Left ventricle myocardium inferior (tissue), 1 donor: ENCODE measurements at regions not wholly inside any gene's neighbourhood (a gene's known extent, or its start where the extent isn't known, plus 50 kb on each side); places are given as distances from the start of the nearest gene placed in this dataset.

Source experiments
- DNase-seq: peaks from one replicate; pipeline ENCODE4 v3.0.0-alpha.2; 2020
- H3K27ac ChIP-seq: fragments of 200-600 bp; replicated peaks from 2 replicates; pipeline ENCODE4 v1.8.0; 2021
- H3K27me3 ChIP-seq: fragments of 200-600 bp; 2 replicates; pipeline ENCODE4 v1.8.0; 2021; ENCODE audit warnings: low read depth
- H3K36me3 ChIP-seq: fragments of 200-600 bp; 2 replicates; pipeline ENCODE4 v1.8.0; 2021
- H3K4me1 ChIP-seq: fragments of 200-600 bp; 2 replicates; pipeline ENCODE4 v1.8.0; 2021
- H3K4me3 ChIP-seq: fragments of 200-600 bp; 2 replicates; pipeline ENCODE4 v1.8.0; 2021; ENCODE audit warnings: mild to moderate bottlenecking, moderate library complexity
- H3K9me3 ChIP-seq: fragments of 200-600 bp; replicated peaks from 2 replicates; pipeline ENCODE4 v1.8.0; 2021
- CTCF ChIP-seq: fragments of 200-600 bp; IDR thresholded peaks from 2 replicates; pipeline ENCODE4 v1.8.0; 2021; ENCODE audit warnings: antibody characterized with exemption, mild to moderate bottlenecking, borderline replicate concordance
- intact Hi-C: fragments of 100-400 bp; cut with micrococcal nuclease; formaldehyde crosslinking; loops from one replicate; pipeline ENCODE4 v1.11.0; 2022
- donor health status: DM: no; HTN: yes; CAD: no; lungs with severe emphysema.

GRCh38 chr4:181960384-181960783 is 282.8 kb upstream of the TENM3 start:
- Histone ChIP-seq H3K4me3 (no peak overlapping the region), H3K4me1 (peaks cover 9% of the 10 kb centered on the region), H3K27me3 (no peaks in the 10 kb centered on the region), H3K36me3 (no peaks in the 10 kb centered on the region), H3K27ac (no peak overlapping the region), H3K9me3 (no peaks in the 10 kb centered on the region)
- no peak for TF ChIP-seq CTCF
- DNase-seq: no peak
- intact Hi-C loops: no loop called here

- DNase-seq: no peak
- H3K9me3 ChIP-seq: no peaks in the 10 kb centered on the region
- no peak for TF ChIP-seq CTCF
- intact Hi-C loops: no loop called here
- H3K27ac ChIP-seq: no peak overlapping the region
- H3K36me3 ChIP-seq: no peaks in the 10 kb centered on the region
- H3K4me1 ChIP-seq: peaks cover 3% of the 10 kb centered on the region
- no peak overlapping the region for H3K4me3 ChIP-seq
- H3K27me3 ChIP-seq: peaks cover 3% of the 10 kb centered on the region
Measured at GRCh38 chr4:181962321-181962720, 280.9 kb upstream of the TENM3 start.

- Histone ChIP-seq H3K9me3 (no peaks in the 10 kb centered on the region), H3K27me3 (peaks cover 13% of the 10 kb centered on the region), H3K36me3 (no peaks in the 10 kb centered on the region), H3K27ac (no peak overlapping the region), H3K4me1 (no peaks in the 10 kb centered on the region), H3K4me3 (no peak overlapping the region)
- no peak for TF ChIP-seq CTCF
- DNase-seq: no peak
- intact Hi-C loops: no loop called here
Measured at GRCh38 chr4:181964731-181965130, 278.5 kb upstream of the TENM3 start.

- Histone ChIP-seq H3K27me3 (peaks cover 13% of the 10 kb centered on the region), H3K27ac (no peak overlapping the region), H3K36me3 (no peaks in the 10 kb centered on the region), H3K4me1 (no peaks in the 10 kb centered on the region), H3K4me3 (no peak overlapping the region), H3K9me3 (no peaks in the 10 kb centered on the region)
- TF ChIP-seq CTCF: no peak
- intact Hi-C loops: no loop called here
- DNase-seq: no peak
Measured at GRCh38 chr4:181966104-181966551, 277.1 kb upstream of the TENM3 start.

GRCh38 chr4:181967401-181967800 is 275.8 kb upstream of the TENM3 start:
- Histone ChIP-seq H3K27me3 (peaks cover 13% of the 10 kb centered on the region), H3K4me1 (no peaks in the 10 kb centered on the region), H3K36me3 (no peaks in the 10 kb centered on the region), H3K4me3 (no peak overlapping the region), H3K9me3 (no peaks in the 10 kb centered on the region), H3K27ac (no peak overlapping the region)
- intact Hi-C loops: no loop called here
- no peak for DNase-seq
- no peak for TF ChIP-seq CTCF

- no peak for DNase-seq
Measured at GRCh38 chr4:181968371-181968770, 274.8 kb upstream of the TENM3 start.

More at GRCh38 chr4:181968371-181968770, 274.8 kb upstream of the TENM3 start:
- no peak overlapping the region for H3K4me3 ChIP-seq
- TF ChIP-seq CTCF: no peak
- H3K36me3 ChIP-seq: no peaks in the 10 kb centered on the region
- H3K27me3 ChIP-seq: peaks cover 13% of the 10 kb centered on the region
- H3K4me1 ChIP-seq: no peaks in the 10 kb centered on the region
- intact Hi-C loops: no loop called here
- no peak overlapping the region for H3K27ac ChIP-seq
- no peaks in the 10 kb centered on the region for H3K9me3 ChIP-seq
